ENCODE measurements at regions not wholly inside any gene's neighbourhood (a gene's known extent, or its start where the extent isn't known, plus 50 kb on each side); places are given as distances from the start of the nearest gene placed in this dataset.

DNA sequence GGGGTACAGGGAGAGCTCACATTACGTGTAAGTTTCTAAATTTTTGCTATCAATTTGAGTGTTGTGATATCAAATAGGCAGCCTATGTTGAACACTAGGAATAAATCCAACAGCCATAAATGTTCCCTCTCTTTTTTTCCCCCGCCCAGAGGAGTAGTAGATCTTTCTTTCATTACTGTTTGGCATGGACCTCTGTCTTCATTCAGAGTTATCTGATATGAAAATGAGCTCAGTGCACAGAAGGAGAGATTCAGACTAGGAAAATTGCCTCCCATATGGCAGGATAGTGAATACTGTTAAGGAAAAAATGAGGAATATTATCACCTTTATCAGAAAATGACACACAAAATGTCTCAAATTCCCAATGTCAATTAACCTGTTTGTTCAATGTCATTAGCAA lies 110.0 kb upstream of the EYS start:
- no peak for TF ChIP-seq CTCF (IDR thresholded peaks at IDR 0.05)

GRCh38 chr6:65814071-65814470 lies 107.0 kb upstream of the EYS start:
- no peak for TF ChIP-seq CTCF (IDR thresholded peaks at IDR 0.05)

DNA sequence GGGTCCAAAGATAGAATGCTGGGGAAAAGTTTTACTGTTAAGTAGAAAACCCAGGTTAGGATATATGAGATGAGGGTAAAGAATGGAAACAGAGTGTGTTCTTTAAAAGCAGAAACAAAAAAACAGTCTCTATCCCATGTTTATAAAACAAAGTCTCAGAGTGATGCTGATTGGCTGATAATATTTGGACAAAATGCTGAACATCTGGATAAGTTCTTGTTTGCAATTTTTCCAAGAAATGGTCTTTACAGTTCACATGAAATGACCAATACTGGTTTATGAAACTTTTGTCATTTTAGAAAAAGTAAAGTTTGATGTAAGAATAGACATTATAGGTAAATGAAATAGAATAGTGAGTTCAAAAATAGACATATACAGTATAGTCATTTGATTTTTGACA lies 96.2 kb upstream of the EYS start:
- TF ChIP-seq CTCF (IDR thresholded peaks at IDR 0.05), result no peak

- no peak for TF ChIP-seq CTCF (IDR thresholded peaks at IDR 0.05)
These were observed 92.4 kb upstream of the EYS start for GRCh38 chr6:65799389-65799788.

DNA sequence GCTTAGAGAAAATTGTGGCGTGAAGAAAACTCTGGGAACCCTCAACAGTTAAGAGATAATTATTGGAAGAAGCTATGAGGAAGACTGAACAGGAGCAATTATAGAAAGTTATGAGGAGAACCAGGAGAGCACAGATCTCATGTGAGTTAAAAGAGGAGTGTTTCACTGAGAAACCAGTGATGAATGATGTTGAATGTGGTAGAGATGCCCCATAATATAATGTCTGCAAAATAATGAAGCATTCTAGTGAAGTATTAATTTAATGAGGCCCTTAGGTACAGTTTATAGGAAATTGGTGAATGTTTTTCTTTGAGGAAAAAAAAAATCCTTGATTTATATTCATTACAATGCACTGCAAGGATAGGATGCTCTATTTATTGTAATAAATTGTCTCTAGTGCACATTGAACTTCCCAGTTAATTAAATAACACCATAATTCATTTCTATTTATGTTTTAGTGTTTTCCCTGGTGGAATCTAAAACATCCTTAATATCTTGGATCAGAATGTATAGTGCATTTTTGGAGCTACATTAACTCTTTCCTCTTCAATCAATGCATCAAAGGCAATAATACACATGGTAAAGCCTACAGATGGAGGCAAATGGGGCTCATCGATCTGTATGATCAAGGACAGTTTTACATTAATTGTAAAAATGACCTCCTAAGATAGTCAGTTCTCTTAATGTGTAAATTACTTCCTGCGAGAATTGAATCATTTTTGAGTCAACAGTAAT lies 91.4 kb upstream of the EYS start:
- no peak for TF ChIP-seq CTCF (IDR thresholded peaks at IDR 0.05)

- TF ChIP-seq CTCF (IDR thresholded peaks at IDR 0.05), result no peak
These were observed 83.6 kb upstream of the EYS start for GRCh38 chr6:65790666-65791065.

- TF ChIP-seq CTCF (IDR thresholded peaks at IDR 0.05), result no peak
These were observed 80.8 kb upstream of the EYS start for GRCh38 chr6:65787787-65788186.

GRCh38 chr6:65786815-65787214 lies 79.8 kb upstream of the EYS start:
- TF ChIP-seq CTCF (IDR thresholded peaks at IDR 0.05), result no peak

All from LNCAP (cell line).